ENCODE measurements at regions not wholly inside any gene's neighbourhood (a gene's known extent, or its start where the extent isn't known, plus 50 kb on each side); places are given as distances from the start of the nearest gene placed in this dataset.

DNA sequence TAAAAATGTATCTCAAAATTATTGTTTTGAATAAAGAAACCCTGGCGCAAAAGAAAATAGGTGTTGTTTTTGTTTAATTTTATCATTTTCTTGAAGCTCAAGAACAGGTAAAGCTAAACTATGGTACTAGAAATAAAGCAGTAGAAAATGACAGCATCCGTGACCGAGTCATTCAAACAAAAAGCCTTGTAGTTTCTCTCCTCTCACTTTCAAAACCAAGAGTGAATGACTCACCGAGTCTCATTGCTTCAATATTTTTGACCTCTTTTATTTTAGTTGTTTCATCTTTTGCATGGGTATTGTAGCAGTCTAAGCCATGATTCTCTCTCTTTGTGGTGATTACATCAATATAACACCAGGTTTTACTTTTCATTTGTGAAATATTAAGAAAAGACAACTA lies 396.5 kb downstream of the POM121L12 start:
- no peak overlapping the region for H3K4me3 Mint-ChIP-seq
- no peak overlapping the region for H3K27ac Mint-ChIP-seq
- Histone ChIP-seq H3K4me1 (ENCODE audit: control insufficient read depth, insufficient read depth, low read length, poor library complexity, severe bottlenecking) (no peaks in the 10 kb centered on the region), H3K9me3 (ENCODE audit: control insufficient read depth in 2 of 2, low read length in 2 of 2) (no peaks in the 10 kb centered on the region), H3K27me3 (ENCODE audit: control insufficient read depth, insufficient read depth, low read length) (no peaks in the 10 kb centered on the region), H3K4me3 (ENCODE audit: low read depth, low read length) (no peak overlapping the region), H3K27ac (ENCODE audit: insufficient read depth, low read length, poor library complexity, severe bottlenecking) (no peak overlapping the region), H3K36me3 (ENCODE audit: control insufficient read depth, insufficient read depth, low read length) (no peaks in the 10 kb centered on the region)
- H3K36me3 Mint-ChIP-seq = no peaks in the 10 kb centered on the region
- H3K4me1 Mint-ChIP-seq = no peaks in the 10 kb centered on the region
- ATAC-seq (ENCODE audit: low read depth in 2 of 2) (no peak), DNase-seq (no peak)
- H3K27me3 Mint-ChIP-seq = no peaks in the 10 kb centered on the region
- peaks cover 0 to 19% (median 4%) of the 10 kb centered on the region in 7 donors for H3K9me3 Mint-ChIP-seq

DNA sequence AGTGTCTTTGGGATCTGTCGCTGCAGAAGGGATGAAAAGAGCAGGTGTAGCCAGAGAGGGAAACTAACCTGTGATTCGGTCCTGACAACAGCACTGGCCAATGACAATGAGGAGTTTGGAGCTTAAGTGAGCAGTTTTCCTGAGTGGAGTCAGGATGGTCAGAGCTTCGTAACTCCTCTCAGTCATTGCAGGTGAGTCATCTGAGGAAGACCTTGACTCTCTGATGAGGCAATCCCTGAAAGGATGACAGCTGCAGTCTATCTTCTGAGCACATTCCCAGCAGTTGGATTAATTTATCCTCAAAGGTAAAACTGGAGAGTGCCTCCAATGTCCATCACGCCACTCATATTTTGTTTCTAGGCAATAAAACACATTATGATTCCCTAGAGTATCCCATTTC lies 401.9 kb downstream of the POM121L12 start:
- Mint-ChIP-seq H3K4me3 (no peak overlapping the region), H3K36me3 (no peaks in the 10 kb centered on the region), H3K4me1 (no peaks in the 10 kb centered on the region), H3K27me3 (no peaks in the 10 kb centered on the region), H3K9me3 (peaks cover 0 to 14% (median 3%) of the 10 kb centered on the region in 7 donors), H3K27ac (no peak overlapping the region)
- H3K9me3 ChIP-seq (ENCODE audit: control insufficient read depth in 2 of 2, low read length in 2 of 2) = peaks cover 0 to 4% of the 10 kb centered on the region in 2 experiments
- no peaks in the 10 kb centered on the region for H3K4me1 ChIP-seq (ENCODE audit: control insufficient read depth, insufficient read depth, low read length, poor library complexity, severe bottlenecking)
- no peak for DNase-seq
- H3K27me3 ChIP-seq (ENCODE audit: control insufficient read depth, insufficient read depth, low read length) = no peaks in the 10 kb centered on the region
- no peaks in the 10 kb centered on the region for H3K36me3 ChIP-seq (ENCODE audit: control insufficient read depth, insufficient read depth, low read length)
- H3K27ac ChIP-seq (ENCODE audit: insufficient read depth, low read length, poor library complexity, severe bottlenecking) = no peak overlapping the region
- no peak overlapping the region for H3K4me3 ChIP-seq (ENCODE audit: low read depth, low read length)
- ATAC-seq (ENCODE audit: low read depth in 2 of 2) = no peak

DNA sequence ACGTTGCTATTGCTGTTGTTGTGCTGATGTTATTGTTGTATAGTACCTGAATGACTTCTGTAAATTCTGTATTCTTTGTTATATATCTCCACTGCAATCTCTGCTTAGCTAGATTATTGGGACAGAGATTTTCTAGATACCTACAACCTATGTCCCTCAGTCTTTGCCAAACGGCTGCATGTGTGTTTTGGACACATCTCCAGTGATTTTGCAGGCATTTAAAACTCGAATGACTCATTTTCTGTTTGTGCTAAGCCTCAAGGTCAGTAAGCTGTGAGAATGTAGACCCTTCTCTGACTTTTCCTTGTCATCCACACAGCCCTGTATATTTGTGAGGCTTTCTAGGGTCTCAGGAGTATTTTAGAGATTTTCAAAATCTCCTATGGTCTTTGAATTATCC lies 410.7 kb downstream of the POM121L12 start:
- Histone ChIP-seq H3K4me3 (ENCODE audit: low read depth, low read length) (no peak overlapping the region), H3K36me3 (ENCODE audit: control insufficient read depth, insufficient read depth, low read length) (no peaks in the 10 kb centered on the region), H3K9me3 (ENCODE audit: control insufficient read depth in 2 of 2, low read length in 2 of 2) (no peaks in the 10 kb centered on the region), H3K4me1 (ENCODE audit: control insufficient read depth, insufficient read depth, low read length, poor library complexity, severe bottlenecking) (no peaks in the 10 kb centered on the region), H3K27ac (ENCODE audit: insufficient read depth, low read length, poor library complexity, severe bottlenecking) (no peak overlapping the region), H3K27me3 (ENCODE audit: control insufficient read depth, insufficient read depth, low read length) (no peaks in the 10 kb centered on the region)
- DNase-seq (no peak), ATAC-seq (ENCODE audit: low read depth in 2 of 2) (no peak)
- H3K4me3 Mint-ChIP-seq = no peak overlapping the region
- no peaks in the 10 kb centered on the region for H3K27me3 Mint-ChIP-seq
- no peak overlapping the region for H3K27ac Mint-ChIP-seq
- H3K9me3 Mint-ChIP-seq = peaks cover 0 to 19% (median 0%) of the 10 kb centered on the region in 7 donors
- no peaks in the 10 kb centered on the region for H3K36me3 Mint-ChIP-seq
- no peaks in the 10 kb centered on the region for H3K4me1 Mint-ChIP-seq

DNA sequence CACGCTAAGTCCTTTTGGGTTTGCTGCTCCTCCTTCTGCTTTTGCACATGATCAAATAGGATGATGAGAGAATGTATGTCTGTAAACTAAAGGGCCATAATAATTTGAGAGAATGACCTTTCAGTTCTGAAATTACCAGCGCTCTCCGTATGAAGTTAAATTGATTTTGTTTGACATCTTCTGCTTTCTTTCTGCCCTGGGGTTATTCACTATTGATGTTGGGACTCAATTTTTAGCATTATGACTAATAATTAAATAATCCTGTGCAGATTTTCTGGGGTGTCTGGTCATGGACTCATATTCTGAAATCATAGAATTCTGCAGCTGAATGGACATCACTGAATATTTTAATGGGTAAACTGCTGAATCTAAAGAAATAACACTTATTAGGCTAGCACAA lies 423.2 kb downstream of the POM121L12 start:
- Histone ChIP-seq H3K4me3 (ENCODE audit: low read depth, low read length) (no peak overlapping the region), H3K9me3 (ENCODE audit: control insufficient read depth in 2 of 2, low read length in 2 of 2) (peaks cover 0 to 4% of the 10 kb centered on the region in 2 experiments), H3K27ac (ENCODE audit: insufficient read depth, low read length, poor library complexity, severe bottlenecking) (no peak overlapping the region), H3K36me3 (ENCODE audit: control insufficient read depth, insufficient read depth, low read length) (no peaks in the 10 kb centered on the region), H3K27me3 (ENCODE audit: control insufficient read depth, insufficient read depth, low read length) (no peaks in the 10 kb centered on the region), H3K4me1 (ENCODE audit: control insufficient read depth, insufficient read depth, low read length, poor library complexity, severe bottlenecking) (no peaks in the 10 kb centered on the region)
- no peak overlapping the region for H3K4me3 Mint-ChIP-seq
- H3K4me1 Mint-ChIP-seq = no peaks in the 10 kb centered on the region
- DNase-seq (no peak), ATAC-seq (ENCODE audit: low read depth in 2 of 2) (no peak)
- H3K36me3 Mint-ChIP-seq = no peaks in the 10 kb centered on the region
- no peaks in the 10 kb centered on the region for H3K27me3 Mint-ChIP-seq
- no peak overlapping the region for H3K27ac Mint-ChIP-seq
- H3K9me3 Mint-ChIP-seq = peaks cover 0 to 13% (median 4%) of the 10 kb centered on the region in 7 donors

DNA sequence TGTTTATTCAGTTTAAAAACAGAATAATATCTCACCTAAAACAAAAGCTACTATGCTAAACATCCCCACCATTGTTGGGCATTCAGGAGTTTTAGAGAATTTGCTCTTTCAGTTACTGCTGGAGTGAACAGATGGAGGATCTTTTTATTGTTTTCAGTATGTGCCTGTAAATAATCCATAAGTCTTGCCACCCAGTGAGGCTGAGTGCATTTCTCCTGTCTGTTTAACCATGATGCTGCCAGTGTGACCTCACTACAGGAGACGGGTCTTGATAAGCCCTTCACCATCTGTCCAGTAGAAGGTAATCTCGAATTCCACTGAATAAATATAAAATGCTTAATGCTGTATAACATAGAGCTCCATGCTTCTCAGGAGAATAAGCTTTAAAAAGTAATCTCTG lies 430.9 kb downstream of the POM121L12 start:
- ATAC-seq (ENCODE audit: low read depth in 2 of 2) = no peak
- Histone ChIP-seq H3K4me1 (ENCODE audit: control insufficient read depth, insufficient read depth, low read length, poor library complexity, severe bottlenecking) (no peaks in the 10 kb centered on the region), H3K9me3 (ENCODE audit: control insufficient read depth in 2 of 2, low read length in 2 of 2) (peaks cover 0 to 5% of the 10 kb centered on the region in 2 experiments), H3K27me3 (ENCODE audit: control insufficient read depth, insufficient read depth, low read length) (no peaks in the 10 kb centered on the region), H3K4me3 (ENCODE audit: low read depth, low read length) (no peak overlapping the region), H3K36me3 (ENCODE audit: control insufficient read depth, insufficient read depth, low read length) (no peaks in the 10 kb centered on the region), H3K27ac (ENCODE audit: insufficient read depth, low read length, poor library complexity, severe bottlenecking) (no peak overlapping the region)
- Mint-ChIP-seq H3K4me3 (no peak overlapping the region), H3K9me3 (peaks cover 0 to 33% (median 8%) of the 10 kb centered on the region in 7 donors), H3K27ac (no peak overlapping the region), H3K4me1 (no peaks in the 10 kb centered on the region), H3K27me3 (no peaks in the 10 kb centered on the region), H3K36me3 (no peaks in the 10 kb centered on the region)
- DNase-seq = no peak

DNA sequence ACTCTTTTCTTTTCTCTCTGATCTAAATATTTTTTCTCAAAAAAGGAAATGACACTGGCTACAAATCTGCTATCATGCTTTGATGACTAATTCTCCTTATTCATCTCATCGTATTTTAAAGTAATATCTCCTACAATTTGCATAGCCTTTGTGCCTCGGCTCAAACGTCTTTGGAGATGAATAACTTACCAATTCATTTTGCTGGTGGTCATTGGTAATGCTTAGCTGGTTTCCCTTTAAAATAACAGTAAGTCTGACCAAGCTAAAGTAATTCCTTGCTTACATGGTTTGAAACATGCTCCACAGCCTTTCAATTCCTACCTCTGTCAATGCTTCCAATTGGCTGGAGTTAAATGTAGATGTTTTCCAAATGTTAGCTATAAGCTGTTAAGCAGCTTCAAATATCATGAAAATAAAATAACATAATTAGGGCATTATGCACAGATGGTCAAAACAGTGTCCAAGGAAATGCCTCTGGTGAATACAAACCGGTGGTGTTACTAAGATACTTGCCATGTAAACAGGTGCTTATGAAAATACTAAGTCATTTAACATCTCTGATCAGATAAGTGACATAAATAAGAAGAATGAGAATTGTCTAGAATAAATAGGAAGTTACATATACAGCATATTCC lies 435.0 kb downstream of the POM121L12 start:
- ATAC-seq (ENCODE audit: low read depth in 2 of 2) = no peak
- Histone ChIP-seq H3K36me3 (ENCODE audit: control insufficient read depth, insufficient read depth, low read length) (no peaks in the 10 kb centered on the region), H3K4me1 (ENCODE audit: control insufficient read depth, insufficient read depth, low read length, poor library complexity, severe bottlenecking) (no peaks in the 10 kb centered on the region), H3K9me3 (ENCODE audit: control insufficient read depth in 2 of 2, low read length in 2 of 2) (peaks cover 0 to 4% of the 10 kb centered on the region in 2 experiments), H3K27me3 (ENCODE audit: control insufficient read depth, insufficient read depth, low read length) (no peaks in the 10 kb centered on the region), H3K4me3 (ENCODE audit: low read depth, low read length) (no peak overlapping the region), H3K27ac (ENCODE audit: insufficient read depth, low read length, poor library complexity, severe bottlenecking) (no peak overlapping the region)
- H3K27me3 Mint-ChIP-seq = no peaks in the 10 kb centered on the region
- no peak overlapping the region for H3K27ac Mint-ChIP-seq
- H3K36me3 Mint-ChIP-seq = no peaks in the 10 kb centered on the region
- peaks cover 0 to 19% (median 5%) of the 10 kb centered on the region in 7 donors for H3K9me3 Mint-ChIP-seq
- no peak overlapping the region for H3K4me3 Mint-ChIP-seq
- no peaks in the 10 kb centered on the region for H3K4me1 Mint-ChIP-seq
- no peak for DNase-seq

DNA sequence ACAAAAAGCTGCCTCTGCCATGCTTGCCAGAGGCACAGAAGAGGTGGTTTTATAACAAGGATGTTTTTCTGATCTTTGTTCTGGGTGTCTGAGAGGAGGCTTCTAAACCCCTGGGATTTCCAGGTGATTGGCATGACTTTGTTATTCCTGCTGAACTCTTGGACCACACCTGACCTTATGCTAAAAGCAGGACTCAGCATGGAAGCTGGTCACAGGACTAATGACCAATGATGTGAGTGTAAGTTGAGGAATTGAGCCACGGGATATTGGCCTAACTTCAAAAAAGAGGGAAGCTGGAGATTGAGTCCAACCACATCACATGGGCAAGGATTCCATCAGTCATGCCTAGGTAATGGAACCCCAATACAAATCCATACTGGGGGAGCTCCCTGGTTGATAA lies 437.9 kb downstream of the POM121L12 start:
- Histone ChIP-seq H3K27ac (ENCODE audit: insufficient read depth, low read length, poor library complexity, severe bottlenecking) (no peak overlapping the region), H3K36me3 (ENCODE audit: control insufficient read depth, insufficient read depth, low read length) (no peaks in the 10 kb centered on the region), H3K4me1 (ENCODE audit: control insufficient read depth, insufficient read depth, low read length, poor library complexity, severe bottlenecking) (no peaks in the 10 kb centered on the region), H3K4me3 (ENCODE audit: low read depth, low read length) (no peak overlapping the region), H3K9me3 (ENCODE audit: control insufficient read depth in 2 of 2, low read length in 2 of 2) (peaks cover 0 to 12% of the 10 kb centered on the region in 2 experiments), H3K27me3 (ENCODE audit: control insufficient read depth, insufficient read depth, low read length) (no peaks in the 10 kb centered on the region)
- H3K27me3 Mint-ChIP-seq = no peaks in the 10 kb centered on the region
- H3K36me3 Mint-ChIP-seq = no peaks in the 10 kb centered on the region
- no peaks in the 10 kb centered on the region for H3K4me1 Mint-ChIP-seq
- H3K27ac Mint-ChIP-seq = no peak overlapping the region
- peaks cover 0 to 20% (median 8%) of the 10 kb centered on the region in 7 donors for H3K9me3 Mint-ChIP-seq
- no peak for ATAC-seq (ENCODE audit: low read depth in 2 of 2)
- DNase-seq = no peak
- no peak overlapping the region for H3K4me3 Mint-ChIP-seq

DNA sequence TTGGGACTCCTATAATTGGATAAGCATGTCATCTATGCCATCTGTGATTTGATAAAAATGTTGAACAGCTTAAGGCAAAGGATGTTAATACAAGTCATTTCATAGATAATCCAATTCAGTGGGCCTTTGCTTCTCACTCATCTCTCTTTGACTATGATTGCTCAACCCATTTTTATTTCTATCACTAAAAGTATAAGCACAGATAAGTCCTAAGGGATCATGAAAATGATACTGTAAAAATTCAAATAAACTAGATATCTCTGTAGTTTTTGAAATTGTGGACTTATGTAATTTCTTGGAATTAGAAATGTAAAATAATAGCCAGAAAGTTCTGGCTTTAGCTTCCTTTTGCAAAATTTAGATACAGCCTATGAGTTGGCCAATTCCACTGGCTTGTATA lies 440.3 kb downstream of the POM121L12 start:
- no peaks in the 10 kb centered on the region for H3K27me3 ChIP-seq (ENCODE audit: control insufficient read depth, insufficient read depth, low read length)
- H3K36me3 ChIP-seq (ENCODE audit: control insufficient read depth, insufficient read depth, low read length) = no peaks in the 10 kb centered on the region
- H3K27me3 Mint-ChIP-seq = no peaks in the 10 kb centered on the region
- no peaks in the 10 kb centered on the region for H3K36me3 Mint-ChIP-seq
- no peak for DNase-seq
- no peak for ATAC-seq (ENCODE audit: low read depth in 2 of 2)
- H3K9me3 ChIP-seq (ENCODE audit: control insufficient read depth in 2 of 2, low read length in 2 of 2) = peaks cover 0 to 12% of the 10 kb centered on the region in 2 experiments
- peaks cover 1 to 21% (median 6%) of the 10 kb centered on the region in 7 donors for H3K9me3 Mint-ChIP-seq
- H3K27ac ChIP-seq (ENCODE audit: insufficient read depth, low read length, poor library complexity, severe bottlenecking) = no peak overlapping the region
- H3K4me3 Mint-ChIP-seq = no peak overlapping the region
- H3K27ac Mint-ChIP-seq = no peak overlapping the region
- no peaks in the 10 kb centered on the region for H3K4me1 ChIP-seq (ENCODE audit: control insufficient read depth, insufficient read depth, low read length, poor library complexity, severe bottlenecking)
- no peak overlapping the region for H3K4me3 ChIP-seq (ENCODE audit: low read depth, low read length)
- H3K4me1 Mint-ChIP-seq = no peaks in the 10 kb centered on the region
